T-helper 2 cell (primary cell): ENCODE measurements at regions not wholly inside any gene's neighbourhood (a gene's known extent, or its start where the extent isn't known, plus 50 kb on each side); places are given as distances from the start of the nearest gene placed in this dataset.

ENCODE experiments used
- DNase-seq, 5 experiments: peaks; one replicate each; pipeline versions ENCODE4 v3.0.0 to v3.0.0-alpha.2; 2012 to 2022

- no peak for DNase-seq
These were observed 63.7 kb upstream of the CHL1 start for GRCh38 chr3:132904-133303.

GRCh38 chr3:140748-141330 lies 55.7 kb upstream of the CHL1 start:
- no peak for DNase-seq
